ENCODE measurements at regions not wholly inside any gene's neighbourhood (a gene's known extent, or its start where the extent isn't known, plus 50 kb on each side); places are given as distances from the start of the nearest gene placed in this dataset.

- no peak overlapping the region for H3K27ac ChIP-seq (replicated peaks)
- no peak overlapping the region for H3K4me3 ChIP-seq (replicated peaks; ENCODE audit: insufficient read depth, low read length)
- H3K27me3 ChIP-seq (ENCODE audit: insufficient read depth, poor library complexity, severe bottlenecking) = no peaks in the 10 kb centered on the region
- DNase-seq (ENCODE audit: low read depth in 1 of 2, low spot score in 1 of 2) = no peak
- no peak for TF ChIP-seq POLR2AphosphoS5 (IDR thresholded peaks at IDR 0.05; ENCODE audit: low read depth)
- TF ChIP-seq GABPA (IDR thresholded peaks at IDR 0.05; ENCODE audit: low read depth) = no peak
- TF ChIP-seq, protein P1, sequence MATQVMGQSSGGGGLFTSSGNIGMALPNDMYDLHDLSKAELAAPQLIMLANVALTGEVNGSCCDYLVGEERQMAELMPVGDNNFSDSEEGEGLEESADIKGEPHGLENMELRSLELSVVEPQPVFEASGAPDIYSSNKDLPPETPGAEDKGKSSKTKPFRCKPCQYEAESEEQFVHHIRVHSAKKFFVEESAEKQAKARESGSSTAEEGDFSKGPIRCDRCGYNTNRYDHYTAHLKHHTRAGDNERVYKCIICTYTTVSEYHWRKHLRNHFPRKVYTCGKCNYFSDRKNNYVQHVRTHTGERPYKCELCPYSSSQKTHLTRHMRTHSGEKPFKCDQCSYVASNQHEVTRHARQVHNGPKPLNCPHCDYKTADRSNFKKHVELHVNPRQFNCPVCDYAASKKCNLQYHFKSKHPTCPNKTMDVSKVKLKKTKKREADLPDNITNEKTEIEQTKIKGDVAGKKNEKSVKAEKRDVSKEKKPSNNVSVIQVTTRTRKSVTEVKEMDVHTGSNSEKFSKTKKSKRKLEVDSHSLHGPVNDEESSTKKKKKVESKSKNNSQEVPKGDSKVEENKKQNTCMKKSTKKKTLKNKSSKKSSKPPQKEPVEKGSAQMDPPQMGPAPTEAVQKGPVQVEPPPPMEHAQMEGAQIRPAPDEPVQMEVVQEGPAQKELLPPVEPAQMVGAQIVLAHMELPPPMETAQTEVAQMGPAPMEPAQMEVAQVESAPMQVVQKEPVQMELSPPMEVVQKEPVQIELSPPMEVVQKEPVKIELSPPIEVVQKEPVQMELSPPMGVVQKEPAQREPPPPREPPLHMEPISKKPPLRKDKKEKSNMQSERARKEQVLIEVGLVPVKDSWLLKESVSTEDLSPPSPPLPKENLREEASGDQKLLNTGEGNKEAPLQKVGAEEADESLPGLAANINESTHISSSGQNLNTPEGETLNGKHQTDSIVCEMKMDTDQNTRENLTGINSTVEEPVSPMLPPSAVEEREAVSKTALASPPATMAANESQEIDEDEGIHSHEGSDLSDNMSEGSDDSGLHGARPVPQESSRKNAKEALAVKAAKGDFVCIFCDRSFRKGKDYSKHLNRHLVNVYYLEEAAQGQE (IDR thresholded peaks at IDR 0.05; ENCODE audit: insufficient replicate concordance, low read depth) = no peak
- TF ChIP-seq SPI1 (IDR thresholded peaks at IDR 0.05; ENCODE audit: borderline replicate concordance, low read depth) = no peak
- TF ChIP-seq CTCF (IDR thresholded peaks at IDR 0.05; ENCODE audit: insufficient read depth, low read length) = no peak
These were observed 166.1 kb upstream of the NPSR1 start for GRCh38 chr7:34491899-34492298.

- Histone ChIP-seq H3K27me3 (ENCODE audit: insufficient read depth, poor library complexity, severe bottlenecking) (no peaks in the 10 kb centered on the region), H3K4me3 (replicated peaks; ENCODE audit: insufficient read depth, low read length) (no peak overlapping the region), H3K27ac (replicated peaks) (no peak overlapping the region)
- DNase-seq (ENCODE audit: low read depth in 1 of 2, low spot score in 1 of 2) = no peak
- TF ChIP-seq POLR2AphosphoS5 (IDR thresholded peaks at IDR 0.05; ENCODE audit: low read depth) = no peak
- TF ChIP-seq GABPA (IDR thresholded peaks at IDR 0.05; ENCODE audit: low read depth) = no peak
- TF ChIP-seq SPI1 (IDR thresholded peaks at IDR 0.05; ENCODE audit: borderline replicate concordance, low read depth) = no peak
- TF ChIP-seq, protein P1 (IDR thresholded peaks at IDR 0.05; ENCODE audit: insufficient replicate concordance, low read depth) = no peak
- TF ChIP-seq CTCF (IDR thresholded peaks at IDR 0.05; ENCODE audit: insufficient read depth, low read length) = no peak
These were observed 164.3 kb upstream of the NPSR1 start for GRCh38 chr7:34493752-34494151.

DNA sequence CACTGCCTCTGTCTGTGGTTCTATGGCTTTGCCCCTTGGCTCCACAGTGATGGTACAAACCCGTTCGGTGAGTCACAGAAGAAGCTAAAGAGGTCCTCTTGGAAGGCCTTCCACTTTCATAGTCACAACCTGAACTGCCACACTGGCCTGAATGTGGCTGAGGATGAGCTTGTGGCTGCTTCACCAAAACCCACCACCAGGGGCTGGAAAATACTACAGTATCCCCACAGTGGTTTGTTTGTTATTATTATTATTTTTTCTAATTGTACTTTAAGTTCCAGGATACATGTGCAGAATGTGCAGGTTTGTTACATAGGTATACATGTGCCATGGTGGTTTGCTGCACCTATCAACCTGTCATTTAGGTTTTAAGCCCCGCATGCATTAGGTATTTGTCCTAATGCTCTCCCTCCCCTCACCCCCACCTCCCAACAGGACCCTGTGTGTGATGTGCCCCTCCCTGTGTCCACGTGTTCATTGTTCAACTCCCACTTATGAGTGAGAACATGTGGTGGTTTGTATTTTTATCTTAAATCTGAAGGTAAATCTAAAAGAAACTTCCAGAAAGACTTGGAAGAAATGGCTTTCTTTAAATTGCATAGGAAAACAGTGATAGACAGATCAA, 160.8 kb upstream of the NPSR1 start:
- Histone ChIP-seq H3K27me3 (ENCODE audit: insufficient read depth, poor library complexity, severe bottlenecking) (no peaks in the 10 kb centered on the region), H3K4me3 (replicated peaks; ENCODE audit: insufficient read depth, low read length) (no peak overlapping the region), H3K27ac (replicated peaks) (no peak overlapping the region)
- no peak for TF ChIP-seq GABPA (IDR thresholded peaks at IDR 0.05; ENCODE audit: low read depth)
- TF ChIP-seq CTCF (IDR thresholded peaks at IDR 0.05; ENCODE audit: insufficient read depth, low read length) = no peak
- TF ChIP-seq, protein P1 (IDR thresholded peaks at IDR 0.05; ENCODE audit: insufficient replicate concordance, low read depth) = no peak
- DNase-seq (ENCODE audit: low read depth in 1 of 2, low spot score in 1 of 2) = no peak

Data from HL-60 (cell line).